ENCODE measurements at regions not wholly inside any gene's neighbourhood (a gene's known extent, or its start where the extent isn't known, plus 50 kb on each side); places are given as distances from the start of the nearest gene placed in this dataset.

GRCh38 chr6:90646940-90647339 is 60.1 kb upstream of the MAP3K7 start:
- TF ChIP-seq REST (IDR thresholded peaks at IDR 0.05) (no peak), JUND (IDR thresholded peaks at IDR 0.05) (no peak), FOXA2 (IDR thresholded peaks at IDR 0.05) (no peak), NR2F2 (IDR thresholded peaks at IDR 0.05) (no peak), RXRA (IDR thresholded peaks at IDR 0.05) (no peak), EGR1 (IDR thresholded peaks at IDR 0.05; ENCODE audit: low read depth in 2 of 2) (no peak), YY1 (IDR thresholded peaks at IDR 0.05) (no peak), ATF3 (IDR thresholded peaks at IDR 0.05) (no peak), MAX (IDR thresholded peaks at IDR 0.05) (no peak), FOXA1 (IDR thresholded peaks at IDR 0.05) (no peak), RAD21 (IDR thresholded peaks at IDR 0.05) (no peak), HNF4G (IDR thresholded peaks at IDR 0.05) (no peak), TAF1 (conservative IDR thresholded peaks at IDR 0.05) (no peak), HNF4A (conservative IDR thresholded peaks at IDR 0.05) (no peak)
- no peak for DNase-seq (ENCODE audit: low spot score)
- H3K9ac ChIP-seq (ENCODE audit: low read depth in 1 of 2, low read length in 2 of 2): no peak overlapping the region
- no peaks in the 10 kb centered on the region for H3K4me1 ChIP-seq (ENCODE audit: control insufficient read depth in 4 of 4, insufficient read depth in 4 of 4, low read length in 3 of 4)
- H3K27ac ChIP-seq (ENCODE audit: low read depth in 1 of 2, low read length in 2 of 2): no peak overlapping the region
- H3K36me3 ChIP-seq (ENCODE audit: control insufficient read depth in 4 of 4, insufficient read depth in 3 of 4, low read depth in 1 of 4, low read length in 3 of 4): no peaks in the 10 kb centered on the region
- no peaks in the 10 kb centered on the region for H3K9me3 ChIP-seq (ENCODE audit: control insufficient read depth in 4 of 4, low read length in 3 of 4)
- no peak overlapping the region for H3K4me3 ChIP-seq (ENCODE audit: low read depth in 1 of 3, low read length in 3 of 3)
- WGBS: 60% methylated on average over 1 of the region's 1 CpG
- H3K27me3 ChIP-seq (ENCODE audit: control insufficient read depth in 4 of 4, insufficient read depth in 4 of 4, low read length in 3 of 4): peaks cover 0 to 3% (median 0%) of the 10 kb centered on the region in 4 donors

GRCh38 chr6:90645634-90646033 is 58.8 kb upstream of the MAP3K7 start:
- Histone ChIP-seq H3K9ac (ENCODE audit: low read depth in 1 of 2, low read length in 2 of 2) (no peak overlapping the region), H3K36me3 (ENCODE audit: control insufficient read depth in 4 of 4, insufficient read depth in 3 of 4, low read depth in 1 of 4, low read length in 3 of 4) (no peaks in the 10 kb centered on the region), H3K4me1 (ENCODE audit: control insufficient read depth in 4 of 4, insufficient read depth in 4 of 4, low read length in 3 of 4) (no peaks in the 10 kb centered on the region), H3K9me3 (ENCODE audit: control insufficient read depth in 4 of 4, low read length in 3 of 4) (no peaks in the 10 kb centered on the region), H3K4me3 (ENCODE audit: low read depth in 1 of 3, low read length in 3 of 3) (no peak overlapping the region), H3K27ac (ENCODE audit: low read depth in 1 of 2, low read length in 2 of 2) (no peak overlapping the region), H3K27me3 (ENCODE audit: control insufficient read depth in 4 of 4, insufficient read depth in 4 of 4, low read length in 3 of 4) (no peaks in the 10 kb centered on the region)
- 71% methylated on average over 4 of the region's 4 CpGs for WGBS
- no peak for TF ChIP-seq TAF1 (conservative IDR thresholded peaks at IDR 0.05)
- TF ChIP-seq HNF4A (conservative IDR thresholded peaks at IDR 0.05): no peak
- no peak for TF ChIP-seq CTCF (IDR thresholded peaks at IDR 0.05; ENCODE audit: low read depth, low read length, missing input control)
- TF ChIP-seq FOXA2 (IDR thresholded peaks at IDR 0.05): no peak
- TF ChIP-seq JUND (IDR thresholded peaks at IDR 0.05): no peak
- no peak for TF ChIP-seq REST (IDR thresholded peaks at IDR 0.05)
- no peak for TF ChIP-seq EGR1 (IDR thresholded peaks at IDR 0.05; ENCODE audit: low read depth in 2 of 2)
- no peak for TF ChIP-seq GABPA (IDR thresholded peaks at IDR 0.05 in 1 of 2, conservative IDR thresholded peaks at IDR 0.05 in 1 of 2)
- TF ChIP-seq RAD21 (IDR thresholded peaks at IDR 0.05): no peak
- TF ChIP-seq MAX (IDR thresholded peaks at IDR 0.05): no peak
- no peak for TF ChIP-seq NR2F2 (IDR thresholded peaks at IDR 0.05)
- no peak for TF ChIP-seq HNF4G (IDR thresholded peaks at IDR 0.05)
- no peak for DNase-seq (ENCODE audit: low spot score)

Data from liver (tissue), 8 donors.